Tibial nerve (tissue), 3 donors: ENCODE measurements at regions not wholly inside any gene's neighbourhood (a gene's known extent, or its start where the extent isn't known, plus 50 kb on each side); places are given as distances from the start of the nearest gene placed in this dataset.
"Not testable (repeated sequence)": the region's sequence is repeated elsewhere in the genome, so short reads cannot be mapped to it uniquely, and the experiment has no call there.

Source experiments
- POLR2A ChIP-seq, 2 donors: fragments of 450-650 bp; IDR thresholded peaks; one replicate each; pipeline ENCODE4 v1.6.1; 2017; ENCODE audit warnings: antibody characterized with exemption in 2 of 2, mild to moderate bottlenecking in 2 of 2, moderate library complexity in 2 of 2
- TF ChIP-seq, protein P1 (sequence below), 5 experiments: fragments of 200-600 bp in 3 of 5; fragments of 450-650 bp in 2 of 5; sonication (generic) in 3 of 5; IDR thresholded peaks; one replicate each; pipeline ENCODE4 v1.5.1; 2016 to 2019; ENCODE audit warnings: antibody characterized with exemption in 5 of 5, mild to moderate bottlenecking in 3 of 5, moderate library complexity in 2 of 5

GRCh38 chr3:78266550-78266949 is 1226.7 kb downstream of the ROBO2 start:
- TF ChIP-seq POLR2A (IDR thresholded peaks at IDR 0.05): not testable (repeated sequence)
- TF ChIP-seq, protein P1, sequence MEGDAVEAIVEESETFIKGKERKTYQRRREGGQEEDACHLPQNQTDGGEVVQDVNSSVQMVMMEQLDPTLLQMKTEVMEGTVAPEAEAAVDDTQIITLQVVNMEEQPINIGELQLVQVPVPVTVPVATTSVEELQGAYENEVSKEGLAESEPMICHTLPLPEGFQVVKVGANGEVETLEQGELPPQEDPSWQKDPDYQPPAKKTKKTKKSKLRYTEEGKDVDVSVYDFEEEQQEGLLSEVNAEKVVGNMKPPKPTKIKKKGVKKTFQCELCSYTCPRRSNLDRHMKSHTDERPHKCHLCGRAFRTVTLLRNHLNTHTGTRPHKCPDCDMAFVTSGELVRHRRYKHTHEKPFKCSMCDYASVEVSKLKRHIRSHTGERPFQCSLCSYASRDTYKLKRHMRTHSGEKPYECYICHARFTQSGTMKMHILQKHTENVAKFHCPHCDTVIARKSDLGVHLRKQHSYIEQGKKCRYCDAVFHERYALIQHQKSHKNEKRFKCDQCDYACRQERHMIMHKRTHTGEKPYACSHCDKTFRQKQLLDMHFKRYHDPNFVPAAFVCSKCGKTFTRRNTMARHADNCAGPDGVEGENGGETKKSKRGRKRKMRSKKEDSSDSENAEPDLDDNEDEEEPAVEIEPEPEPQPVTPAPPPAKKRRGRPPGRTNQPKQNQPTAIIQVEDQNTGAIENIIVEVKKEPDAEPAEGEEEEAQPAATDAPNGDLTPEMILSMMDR (IDR thresholded peaks at IDR 0.05): not testable (repeated sequence)
